ENCODE measurements at regions not wholly inside any gene's neighbourhood (a gene's known extent, or its start where the extent isn't known, plus 50 kb on each side); places are given as distances from the start of the nearest gene placed in this dataset.

DNA sequence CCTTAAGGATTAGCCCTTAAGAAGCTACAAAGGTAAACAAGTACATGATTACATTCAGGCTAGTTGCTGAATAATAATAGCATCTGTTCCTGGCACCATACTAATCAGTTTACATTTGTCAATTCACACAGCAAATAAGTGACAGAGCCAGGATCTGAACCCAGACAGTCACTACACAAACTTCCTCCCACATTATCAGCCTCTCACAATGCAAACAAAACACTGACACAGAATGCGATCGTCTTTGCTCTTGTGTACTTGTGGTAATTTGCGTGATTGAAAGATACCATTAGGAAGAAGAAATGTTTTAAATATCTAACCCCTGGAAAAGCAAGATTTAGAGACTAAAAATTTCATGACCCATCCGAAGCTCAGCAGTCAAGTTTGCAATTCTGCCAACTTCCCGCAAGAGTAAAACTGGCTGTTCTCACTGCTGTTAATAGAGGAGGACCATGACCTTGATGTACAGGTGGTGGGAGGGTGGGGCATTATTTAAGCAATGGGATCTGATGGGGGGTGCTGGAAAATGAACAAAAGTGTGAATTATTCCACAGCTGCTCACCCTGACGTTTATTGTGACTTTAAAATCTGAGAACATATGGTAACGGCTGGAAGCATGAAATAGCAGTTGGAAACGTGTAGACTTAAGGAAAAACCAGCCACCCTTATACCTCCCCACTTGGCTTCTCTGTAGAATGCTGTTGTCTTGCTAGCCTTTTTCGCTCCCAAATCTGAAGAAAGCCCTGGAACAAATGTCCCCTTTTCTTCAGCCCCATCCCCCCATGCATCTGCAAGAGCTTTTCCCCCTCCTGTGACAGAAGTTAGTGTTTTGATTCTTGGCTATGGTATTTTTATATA, 95.3 kb upstream of the ARMC2 start:
- H2AFZ ChIP-seq (ENCODE audit: control insufficient read depth, low read length): no peak overlapping the region
- no peaks in the 10 kb centered on the region for H3K36me3 ChIP-seq (ENCODE audit: control insufficient read depth in 2 of 2, extremely low read depth in 1 of 2, insufficient read depth in 2 of 2, low read length in 2 of 2)
- H3K27ac ChIP-seq (ENCODE audit: control insufficient read depth, insufficient read depth, low read length): no peak overlapping the region
- no peak overlapping the region for H3K4me3 ChIP-seq (ENCODE audit: control insufficient read depth in 2 of 3, extremely low read depth in 1 of 3, insufficient read depth in 2 of 3, low read depth in 1 of 3, low read length in 3 of 3)
- no peak for TF ChIP-seq EZH2 (IDR thresholded peaks at IDR 0.05; ENCODE audit: low read length)
- TF ChIP-seq, protein P1, sequence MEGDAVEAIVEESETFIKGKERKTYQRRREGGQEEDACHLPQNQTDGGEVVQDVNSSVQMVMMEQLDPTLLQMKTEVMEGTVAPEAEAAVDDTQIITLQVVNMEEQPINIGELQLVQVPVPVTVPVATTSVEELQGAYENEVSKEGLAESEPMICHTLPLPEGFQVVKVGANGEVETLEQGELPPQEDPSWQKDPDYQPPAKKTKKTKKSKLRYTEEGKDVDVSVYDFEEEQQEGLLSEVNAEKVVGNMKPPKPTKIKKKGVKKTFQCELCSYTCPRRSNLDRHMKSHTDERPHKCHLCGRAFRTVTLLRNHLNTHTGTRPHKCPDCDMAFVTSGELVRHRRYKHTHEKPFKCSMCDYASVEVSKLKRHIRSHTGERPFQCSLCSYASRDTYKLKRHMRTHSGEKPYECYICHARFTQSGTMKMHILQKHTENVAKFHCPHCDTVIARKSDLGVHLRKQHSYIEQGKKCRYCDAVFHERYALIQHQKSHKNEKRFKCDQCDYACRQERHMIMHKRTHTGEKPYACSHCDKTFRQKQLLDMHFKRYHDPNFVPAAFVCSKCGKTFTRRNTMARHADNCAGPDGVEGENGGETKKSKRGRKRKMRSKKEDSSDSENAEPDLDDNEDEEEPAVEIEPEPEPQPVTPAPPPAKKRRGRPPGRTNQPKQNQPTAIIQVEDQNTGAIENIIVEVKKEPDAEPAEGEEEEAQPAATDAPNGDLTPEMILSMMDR (optimal IDR thresholded peaks at IDR 0.05 in 1 of 3, IDR thresholded peaks at IDR 0.05 in 1 of 3, conservative IDR thresholded peaks at IDR 0.05 in 1 of 3; ENCODE audit: extremely low read depth in 1 of 3, insufficient read depth in 2 of 3, low read length in 3 of 3): no peak
- H3K79me2 ChIP-seq (ENCODE audit: control insufficient read depth, insufficient read depth, low read length): no peaks in the 10 kb centered on the region
- no peak overlapping the region for H3K9ac ChIP-seq (ENCODE audit: control insufficient read depth, extremely low read depth, insufficient read depth, low read length)
- H3K9me1 ChIP-seq (ENCODE audit: control insufficient read depth, extremely low read depth, insufficient read depth, low read length): no peaks in the 10 kb centered on the region
- no peaks in the 10 kb centered on the region for H3K9me3 ChIP-seq (ENCODE audit: control insufficient read depth, low read depth, low read length)
- no peak for FAIRE-seq
- no peak overlapping the region for H3K4me2 ChIP-seq (ENCODE audit: control insufficient read depth, extremely low read depth, insufficient read depth, low read depth, low read length)
- H3K27me3 ChIP-seq (ENCODE audit: control insufficient read depth, extremely low read depth, insufficient read depth, low read length): no peaks in the 10 kb centered on the region
- H3K4me1 ChIP-seq (ENCODE audit: control insufficient read depth, extremely low read depth, insufficient read depth, low read length): peaks cover 7% of the 10 kb centered on the region
- dilution Hi-C loops (cut with MboI; ENCODE audit: extremely low pct_ligation_motif_present, low sequenced_read_pairs): no loop called here
- DNase-seq (ENCODE audit: low read depth, low spot score): no peak
- H4K20me1 ChIP-seq (ENCODE audit: control insufficient read depth, extremely low read depth, insufficient read depth, low read length): no peaks in the 10 kb centered on the region

DNA sequence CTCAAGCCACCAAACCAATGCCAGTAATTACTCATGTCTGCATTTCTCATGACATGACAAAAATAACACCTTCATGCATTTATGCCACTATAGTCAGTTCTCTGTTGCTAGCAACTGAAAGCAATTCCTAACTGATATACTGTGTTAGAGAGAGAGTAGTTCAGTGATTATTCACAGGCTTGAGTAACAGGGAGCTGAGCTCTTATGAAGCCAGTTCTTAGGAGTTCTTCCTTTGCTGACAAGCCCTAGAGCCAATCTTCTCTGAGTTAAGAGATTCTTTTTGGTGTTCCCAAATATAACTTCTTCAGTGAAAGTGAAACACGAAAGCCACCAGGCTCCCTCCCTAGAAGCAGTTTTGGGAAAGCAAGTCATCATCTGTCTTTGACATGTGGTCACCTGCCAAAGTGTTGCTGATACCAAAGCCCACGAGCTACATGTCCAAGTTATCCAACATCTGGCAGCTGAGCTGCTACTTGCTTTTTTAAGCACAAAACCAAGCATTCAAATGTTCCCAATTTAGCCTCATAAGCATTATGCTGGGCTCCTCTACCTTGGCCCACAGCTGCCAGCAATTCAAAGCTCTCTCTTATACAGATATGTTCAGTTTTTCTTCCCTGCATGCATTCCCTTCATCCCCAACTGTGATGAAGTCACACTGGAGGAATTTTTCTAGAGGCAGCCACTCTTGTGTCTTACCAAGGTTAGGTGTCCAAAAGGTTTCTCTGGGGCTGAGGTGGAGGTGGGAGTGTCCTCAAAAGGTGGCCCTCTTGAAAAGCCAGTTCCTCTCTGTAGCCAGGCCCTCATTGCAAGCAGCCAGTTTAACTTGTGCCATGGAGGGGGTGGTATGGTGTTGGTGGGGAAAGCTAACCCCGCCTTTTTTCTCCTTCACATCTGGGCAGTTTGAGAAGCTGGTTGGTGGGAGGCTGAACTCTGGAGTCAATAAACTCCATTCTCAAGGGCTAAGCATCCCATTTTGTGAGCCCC, 92.7 kb upstream of the ARMC2 start:
- no peaks in the 10 kb centered on the region for H4K20me1 ChIP-seq (ENCODE audit: control insufficient read depth, extremely low read depth, insufficient read depth, low read length)
- H3K9me3 ChIP-seq (ENCODE audit: control insufficient read depth, low read depth, low read length): no peaks in the 10 kb centered on the region
- no peak overlapping the region for H3K4me3 ChIP-seq (ENCODE audit: control insufficient read depth in 2 of 3, extremely low read depth in 1 of 3, insufficient read depth in 2 of 3, low read depth in 1 of 3, low read length in 3 of 3)
- no peak overlapping the region for H2AFZ ChIP-seq (ENCODE audit: control insufficient read depth, low read length)
- no peak for TF ChIP-seq EZH2 (IDR thresholded peaks at IDR 0.05; ENCODE audit: low read length)
- TF ChIP-seq, protein P1 (optimal IDR thresholded peaks at IDR 0.05 in 1 of 3, IDR thresholded peaks at IDR 0.05 in 1 of 3, conservative IDR thresholded peaks at IDR 0.05 in 1 of 3; ENCODE audit: extremely low read depth in 1 of 3, insufficient read depth in 2 of 3, low read length in 3 of 3): no peak
- H3K27ac ChIP-seq (ENCODE audit: control insufficient read depth, insufficient read depth, low read length): no peak overlapping the region
- FAIRE-seq (no peak), DNase-seq (ENCODE audit: low read depth, low spot score) (no peak)
- peaks cover 3% of the 10 kb centered on the region for H3K4me1 ChIP-seq (ENCODE audit: control insufficient read depth, extremely low read depth, insufficient read depth, low read length)
- no peaks in the 10 kb centered on the region for H3K36me3 ChIP-seq (ENCODE audit: control insufficient read depth in 2 of 2, extremely low read depth in 1 of 2, insufficient read depth in 2 of 2, low read length in 2 of 2)
- H3K4me2 ChIP-seq (ENCODE audit: control insufficient read depth, extremely low read depth, insufficient read depth, low read depth, low read length): no peak overlapping the region
- no peaks in the 10 kb centered on the region for H3K79me2 ChIP-seq (ENCODE audit: control insufficient read depth, insufficient read depth, low read length)
- no peaks in the 10 kb centered on the region for H3K9me1 ChIP-seq (ENCODE audit: control insufficient read depth, extremely low read depth, insufficient read depth, low read length)
- no peaks in the 10 kb centered on the region for H3K27me3 ChIP-seq (ENCODE audit: control insufficient read depth, extremely low read depth, insufficient read depth, low read length)
- no peak overlapping the region for H3K9ac ChIP-seq (ENCODE audit: control insufficient read depth, extremely low read depth, insufficient read depth, low read length)
- dilution Hi-C loops (cut with MboI; ENCODE audit: extremely low pct_ligation_motif_present, low sequenced_read_pairs): no loop called here

All from keratinocyte (primary cell).